ENCODE measurements at regions not wholly inside any gene's neighbourhood (a gene's known extent, or its start where the extent isn't known, plus 50 kb on each side); places are given as distances from the start of the nearest gene placed in this dataset.

- H3K79me2 ChIP-seq (ENCODE audit: insufficient read depth, low read length) = no peaks in the 10 kb centered on the region
- H2AFZ ChIP-seq (ENCODE audit: insufficient read depth, low read depth, low read length, poor library complexity, severe bottlenecking) = no peak overlapping the region
- no peak overlapping the region for H3K27ac ChIP-seq (ENCODE audit: low read depth in 1 of 2, low read length in 2 of 2)
- H4K20me1 ChIP-seq (ENCODE audit: insufficient read depth, low read length) = no peaks in the 10 kb centered on the region
- intact Hi-C loops (cut with micrococcal nuclease) = no loop called here
- peaks cover 0 to 2% (median 2%) of the 10 kb centered on the region in 3 donors for H3K27me3 Mint-ChIP-seq (ENCODE audit: low read depth in 3 of 3)
- no peaks in the 10 kb centered on the region for H3K4me1 ChIP-seq (ENCODE audit: control insufficient read depth in 1 of 2, insufficient read depth in 2 of 2, low read length in 2 of 2)
- no peaks in the 10 kb centered on the region for H3K9me3 Mint-ChIP-seq
- H3K4me2 ChIP-seq (replicated peaks; ENCODE audit: extremely low read depth, low read length, poor library complexity, severe bottlenecking) = no peak overlapping the region
- H3K9ac ChIP-seq (ENCODE audit: insufficient read depth, low read length, poor library complexity, severe bottlenecking) = no peak overlapping the region
- no peak for DNase-seq
- H3K36me3 Mint-ChIP-seq = no peaks in the 10 kb centered on the region
- H3K27ac Mint-ChIP-seq = no peak overlapping the region
- TF ChIP-seq CTCF (IDR thresholded peaks at IDR 0.05) = no peak
- H3K36me3 ChIP-seq (replicated peaks in 1 of 2; ENCODE audit: control insufficient read depth in 1 of 2, insufficient read depth in 2 of 2, low read length in 2 of 2) = no peaks in the 10 kb centered on the region
- H3K4me3 ChIP-seq (replicated peaks in 1 of 3; ENCODE audit: low read depth in 2 of 3, low read length in 3 of 3) = no peak overlapping the region
- no peaks in the 10 kb centered on the region for H3K27me3 ChIP-seq (ENCODE audit: control insufficient read depth in 2 of 2, insufficient read depth in 2 of 2, low read length in 2 of 2)
- no peaks in the 10 kb centered on the region for H3K9me3 ChIP-seq (replicated peaks in 1 of 2; ENCODE audit: control insufficient read depth in 1 of 2, insufficient read depth in 1 of 2, low read length in 2 of 2)
- no peak overlapping the region for H3K4me3 Mint-ChIP-seq
- H3K4me1 Mint-ChIP-seq = no peaks in the 10 kb centered on the region
- no CpG with 5 or more reads among the region's 2 CpGs for WGBS (ENCODE audit: insufficient coverage)
These were observed 672.5 kb upstream of the KIF2B start for GRCh38 chr17:53150101-53150698.

- peaks cover 0 to 2% (median 2%) of the 10 kb centered on the region in 3 donors for H3K27me3 Mint-ChIP-seq (ENCODE audit: low read depth in 3 of 3)
- no peak overlapping the region for H3K4me3 ChIP-seq (replicated peaks in 1 of 3; ENCODE audit: low read depth in 2 of 3, low read length in 3 of 3)
- H3K9me3 Mint-ChIP-seq = peaks cover 0 to 2% (median 0%) of the 10 kb centered on the region in 7 donors
- no peaks in the 10 kb centered on the region for H3K36me3 ChIP-seq (replicated peaks in 1 of 2; ENCODE audit: control insufficient read depth in 1 of 2, insufficient read depth in 2 of 2, low read length in 2 of 2)
- TF ChIP-seq CTCF (IDR thresholded peaks at IDR 0.05) = no peak
- WGBS (ENCODE audit: insufficient coverage) = 82% methylated on average over 1 of the region's 3 CpGs
- no peak overlapping the region for H3K27ac Mint-ChIP-seq
- H3K9me3 ChIP-seq (replicated peaks in 1 of 2; ENCODE audit: control insufficient read depth in 1 of 2, insufficient read depth in 1 of 2, low read length in 2 of 2) = no peaks in the 10 kb centered on the region
- DNase-seq = no peak
- H3K9ac ChIP-seq (ENCODE audit: insufficient read depth, low read length, poor library complexity, severe bottlenecking) = no peak overlapping the region
- no peaks in the 10 kb centered on the region for H4K20me1 ChIP-seq (ENCODE audit: insufficient read depth, low read length)
- H3K4me1 ChIP-seq (ENCODE audit: control insufficient read depth in 1 of 2, insufficient read depth in 2 of 2, low read length in 2 of 2) = no peaks in the 10 kb centered on the region
- no peak overlapping the region for H3K4me2 ChIP-seq (replicated peaks; ENCODE audit: extremely low read depth, low read length, poor library complexity, severe bottlenecking)
- H3K4me3 Mint-ChIP-seq = no peak overlapping the region
- intact Hi-C loops (cut with micrococcal nuclease) = no loop called here
- no peaks in the 10 kb centered on the region for H3K79me2 ChIP-seq (ENCODE audit: insufficient read depth, low read length)
- no peak overlapping the region for H2AFZ ChIP-seq (ENCODE audit: insufficient read depth, low read depth, low read length, poor library complexity, severe bottlenecking)
- no peak overlapping the region for H3K27ac ChIP-seq (ENCODE audit: low read depth in 1 of 2, low read length in 2 of 2)
- H3K36me3 Mint-ChIP-seq = no peaks in the 10 kb centered on the region
- no peaks in the 10 kb centered on the region for H3K27me3 ChIP-seq (ENCODE audit: control insufficient read depth in 2 of 2, insufficient read depth in 2 of 2, low read length in 2 of 2)
- H3K4me1 Mint-ChIP-seq = no peaks in the 10 kb centered on the region
These were observed 673.4 kb upstream of the KIF2B start for GRCh38 chr17:53149316-53149715.
